ENCODE measurements at regions not wholly inside any gene's neighbourhood (a gene's known extent, or its start where the extent isn't known, plus 50 kb on each side); places are given as distances from the start of the nearest gene placed in this dataset.

DNA sequence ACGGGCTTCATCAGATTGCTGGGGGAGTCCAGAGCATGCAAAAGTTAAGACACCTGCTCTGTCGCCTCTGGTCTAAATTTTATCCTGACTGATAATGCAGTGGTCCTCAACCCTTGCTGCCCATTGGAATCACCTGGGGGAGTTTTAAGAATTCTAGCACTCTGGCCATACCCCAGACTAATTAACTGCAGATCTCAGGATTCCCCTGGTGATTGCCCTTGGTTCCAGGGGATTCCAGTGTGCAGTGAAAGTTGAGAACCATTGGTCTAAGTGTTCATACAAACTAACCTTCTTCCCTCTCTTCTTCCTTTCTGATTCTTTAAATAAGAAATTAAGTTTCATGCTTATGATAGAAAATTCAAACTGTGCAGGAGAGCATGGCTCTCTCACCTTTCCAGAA is 105.7 kb upstream of the MGAT5 start:
- Histone ChIP-seq H3K9me3 (ENCODE audit: insufficient read depth, low read depth, low read length) (no peaks in the 10 kb centered on the region), H3K27me3 (ENCODE audit: insufficient read depth, low read length) (no peaks in the 10 kb centered on the region), H3K27ac (ENCODE audit: low read length) (no peak overlapping the region)

DNA sequence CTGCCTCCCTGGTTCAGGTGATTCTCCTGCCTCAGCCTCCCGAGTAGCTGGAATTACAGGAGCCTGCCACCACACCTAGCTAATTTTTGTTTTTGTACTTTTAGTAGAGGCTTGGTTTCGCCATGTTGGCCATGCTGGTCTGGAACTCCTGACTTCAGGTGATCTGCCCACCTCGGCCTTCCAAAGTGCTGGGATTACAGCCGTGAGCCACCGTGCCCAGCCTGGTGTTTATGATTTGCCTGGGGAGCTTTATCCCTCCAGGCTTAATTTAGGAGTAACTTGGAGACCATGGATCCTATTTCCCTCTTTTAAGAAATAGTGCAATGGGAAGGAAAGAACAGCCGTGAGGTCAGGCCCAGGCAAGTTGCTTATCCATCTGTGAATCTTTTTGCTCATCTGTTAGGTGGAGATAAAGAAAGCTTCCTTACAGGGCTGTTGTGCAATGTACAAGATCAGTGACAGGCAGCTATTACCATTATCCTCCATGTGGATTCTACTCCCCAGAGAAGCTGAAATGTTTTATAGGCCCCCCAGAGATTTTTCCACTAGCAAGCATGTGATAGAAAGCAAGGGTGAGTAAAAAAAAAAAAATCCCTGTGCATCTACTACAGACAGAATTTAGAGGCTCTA is 104.9 kb upstream of the MGAT5 start:
- H3K9ac ChIP-seq (ENCODE audit: low read depth, low read length): no peak overlapping the region
- no peaks in the 10 kb centered on the region for H3K36me3 ChIP-seq (ENCODE audit: insufficient read depth, low read depth, low read length)
- peaks cover 19% of the 10 kb centered on the region for H3K4me1 ChIP-seq (ENCODE audit: insufficient read depth, low read length)
- no peak overlapping the region for H3K4me3 ChIP-seq (ENCODE audit: low read length)
- H3K27ac ChIP-seq (ENCODE audit: low read length): no peak overlapping the region
- no peaks in the 10 kb centered on the region for H3K27me3 ChIP-seq (ENCODE audit: insufficient read depth, low read length)
- no peaks in the 10 kb centered on the region for H3K9me3 ChIP-seq (ENCODE audit: insufficient read depth, low read depth, low read length)

More for the DNA sequence above, 105.7 kb upstream of the MGAT5 start:
- Histone ChIP-seq H3K4me1 (ENCODE audit: insufficient read depth, low read length) (peaks cover 24% of the 10 kb centered on the region), H3K4me3 (ENCODE audit: low read length) (no peak overlapping the region), H3K36me3 (ENCODE audit: insufficient read depth, low read depth, low read length) (no peaks in the 10 kb centered on the region), H3K9ac (ENCODE audit: low read depth, low read length) (no peak overlapping the region)

DNA sequence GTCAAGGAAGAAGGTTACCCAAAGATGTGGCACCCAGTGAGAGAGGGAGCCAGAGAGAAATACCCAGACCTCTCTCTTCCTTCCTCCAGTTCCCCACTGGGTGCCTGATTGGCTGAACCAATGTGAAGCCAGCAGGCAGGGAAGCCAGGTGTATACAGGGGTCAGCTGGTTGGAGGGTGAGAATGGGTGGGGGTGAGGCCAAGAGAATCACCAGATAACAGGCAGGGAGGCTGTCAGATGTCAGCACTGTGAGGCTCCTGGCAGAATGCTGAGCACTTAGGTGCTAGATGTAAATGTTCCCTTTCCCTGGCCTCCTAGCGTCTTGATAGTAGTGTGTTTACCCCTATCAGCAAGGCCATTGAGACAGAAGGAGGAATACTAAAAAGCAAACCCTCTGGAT is 104.0 kb upstream of the MGAT5 start:
- no peak overlapping the region for H3K4me3 ChIP-seq (ENCODE audit: low read length)
- no peak overlapping the region for H3K9ac ChIP-seq (ENCODE audit: low read depth, low read length)
- peaks cover 16% of the 10 kb centered on the region for H3K4me1 ChIP-seq (ENCODE audit: insufficient read depth, low read length)

DNA sequence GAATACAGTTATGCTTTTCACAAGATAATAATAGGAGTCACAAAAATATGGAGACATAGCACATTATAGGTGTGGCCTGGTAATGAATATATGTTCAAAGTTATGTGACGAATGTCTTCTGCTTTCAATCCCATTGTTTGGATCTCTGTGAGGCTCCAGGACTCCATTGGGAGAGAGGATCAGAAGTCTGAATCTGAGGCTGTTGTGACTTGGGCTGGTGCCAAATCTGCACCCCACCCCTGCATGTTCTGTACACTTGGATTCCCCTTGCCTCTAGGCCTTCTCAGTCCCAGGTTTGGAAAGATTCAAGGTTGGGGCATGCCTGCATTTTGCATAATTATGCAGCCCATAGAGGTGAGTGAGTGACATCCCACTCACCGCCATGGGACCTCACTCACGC is 103.1 kb upstream of the MGAT5 start:
- H3K9ac ChIP-seq (ENCODE audit: low read depth, low read length): no peak overlapping the region
- H3K27me3 ChIP-seq (ENCODE audit: insufficient read depth, low read length): no peaks in the 10 kb centered on the region
- H3K36me3 ChIP-seq (ENCODE audit: insufficient read depth, low read depth, low read length): no peaks in the 10 kb centered on the region
- peaks cover 16% of the 10 kb centered on the region for H3K4me1 ChIP-seq (ENCODE audit: insufficient read depth, low read length)
- H3K9me3 ChIP-seq (ENCODE audit: insufficient read depth, low read depth, low read length): no peaks in the 10 kb centered on the region
- no peak overlapping the region for H3K4me3 ChIP-seq (ENCODE audit: low read length)
- no peak overlapping the region for H3K27ac ChIP-seq (ENCODE audit: low read length)

More for the DNA sequence above, 104.0 kb upstream of the MGAT5 start:
- no peaks in the 10 kb centered on the region for H3K9me3 ChIP-seq (ENCODE audit: insufficient read depth, low read depth, low read length)
- no peak overlapping the region for H3K27ac ChIP-seq (ENCODE audit: low read length)
- no peaks in the 10 kb centered on the region for H3K36me3 ChIP-seq (ENCODE audit: insufficient read depth, low read depth, low read length)
- H3K27me3 ChIP-seq (ENCODE audit: insufficient read depth, low read length): no peaks in the 10 kb centered on the region

- H3K9me3 ChIP-seq (ENCODE audit: insufficient read depth, low read depth, low read length): no peaks in the 10 kb centered on the region
- H3K36me3 ChIP-seq (ENCODE audit: insufficient read depth, low read depth, low read length): no peaks in the 10 kb centered on the region
- no peak overlapping the region for H3K9ac ChIP-seq (ENCODE audit: low read depth, low read length)
- no peak overlapping the region for H3K4me3 ChIP-seq (ENCODE audit: low read length)
- peaks cover 6% of the 10 kb centered on the region for H3K4me1 ChIP-seq (ENCODE audit: insufficient read depth, low read length)
- H3K27me3 ChIP-seq (ENCODE audit: insufficient read depth, low read length): no peaks in the 10 kb centered on the region
- H3K27ac ChIP-seq (ENCODE audit: low read length): no peak overlapping the region
Observed at GRCh38 chr2:134152045-134153010, 101.5 kb upstream of the MGAT5 start.

- Histone ChIP-seq H3K4me1 (ENCODE audit: insufficient read depth, low read length) (peaks cover 2% of the 10 kb centered on the region; the same call in 1 of the 2 replicates), H3K9me3 (ENCODE audit: insufficient read depth, low read depth, low read length) (no peaks in the 10 kb centered on the region), H3K27me3 (ENCODE audit: insufficient read depth, low read length) (no peaks in the 10 kb centered on the region), H3K36me3 (ENCODE audit: insufficient read depth, low read depth, low read length) (no peaks in the 10 kb centered on the region), H3K4me3 (ENCODE audit: low read length) (no peak overlapping the region), H3K9ac (ENCODE audit: low read depth, low read length) (no peak overlapping the region), H3K27ac (ENCODE audit: low read length) (no peak overlapping the region)
Observed at GRCh38 chr2:134153294-134153880, 100.5 kb upstream of the MGAT5 start.

- no peaks in the 10 kb centered on the region for H3K9me3 ChIP-seq (ENCODE audit: insufficient read depth, low read depth, low read length)
- no peaks in the 10 kb centered on the region for H3K27me3 ChIP-seq (ENCODE audit: insufficient read depth, low read length)
- H3K4me1 ChIP-seq (ENCODE audit: insufficient read depth, low read length): peaks cover 6% of the 10 kb centered on the region; the same call in 1 of the 2 replicates
- no peak overlapping the region for H3K4me3 ChIP-seq (ENCODE audit: low read length)
- H3K9ac ChIP-seq (ENCODE audit: low read depth, low read length): no peak overlapping the region
- no peaks in the 10 kb centered on the region for H3K36me3 ChIP-seq (ENCODE audit: insufficient read depth, low read depth, low read length)
- H3K27ac ChIP-seq (ENCODE audit: low read length): no peak overlapping the region
Observed at GRCh38 chr2:134154246-134154645, 99.6 kb upstream of the MGAT5 start.

GRCh38 chr2:134155134-134155533 is 98.7 kb upstream of the MGAT5 start:
- Histone ChIP-seq H3K9ac (ENCODE audit: low read depth, low read length) (no peak overlapping the region), H3K4me3 (ENCODE audit: low read length) (no peak overlapping the region), H3K9me3 (ENCODE audit: insufficient read depth, low read depth, low read length) (no peaks in the 10 kb centered on the region), H3K27ac (ENCODE audit: low read length) (no peak overlapping the region), H3K4me1 (ENCODE audit: insufficient read depth, low read length) (peaks cover 11% of the 10 kb centered on the region; the same call in 1 of the 2 replicates), H3K36me3 (ENCODE audit: insufficient read depth, low read depth, low read length) (no peaks in the 10 kb centered on the region), H3K27me3 (ENCODE audit: insufficient read depth, low read length) (no peaks in the 10 kb centered on the region)

DNA sequence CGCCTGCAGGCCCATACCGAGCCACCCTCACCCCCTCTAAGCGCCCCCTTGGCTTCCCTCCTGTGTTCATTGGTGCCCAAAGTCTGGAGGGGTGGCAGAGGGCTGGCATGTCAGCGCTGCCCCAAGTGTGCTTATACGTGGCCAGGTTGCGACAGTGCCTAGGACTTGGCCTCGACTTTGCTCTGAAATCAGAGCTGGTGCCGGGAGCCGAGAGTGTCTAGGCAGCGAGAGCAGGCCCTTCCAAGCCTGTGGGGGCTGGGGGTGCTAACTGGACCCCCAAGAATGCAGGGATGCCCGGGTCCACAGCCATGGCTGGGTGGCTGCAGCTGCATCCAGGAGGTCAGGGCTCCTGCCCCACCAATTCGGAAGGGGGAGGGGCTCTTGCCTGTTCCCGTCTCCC is 95.6 kb upstream of the MGAT5 start:
- H3K9ac ChIP-seq (ENCODE audit: low read depth, low read length): no peak overlapping the region
- H3K4me1 ChIP-seq (ENCODE audit: insufficient read depth, low read length): peaks cover 22% of the 10 kb centered on the region; the same call in 1 of the 2 replicates
- H3K9me3 ChIP-seq (ENCODE audit: insufficient read depth, low read depth, low read length): no peaks in the 10 kb centered on the region
- H3K36me3 ChIP-seq (ENCODE audit: insufficient read depth, low read depth, low read length): no peaks in the 10 kb centered on the region
- no peak overlapping the region for H3K4me3 ChIP-seq (ENCODE audit: low read length)
- no peak overlapping the region for H3K27ac ChIP-seq (ENCODE audit: low read length)
- H3K27me3 ChIP-seq (ENCODE audit: insufficient read depth, low read length): no peaks in the 10 kb centered on the region

GRCh38 chr2:134161170-134161547 is 92.7 kb upstream of the MGAT5 start:
- Histone ChIP-seq H3K27ac (ENCODE audit: low read length) (no peak overlapping the region), H3K36me3 (ENCODE audit: insufficient read depth, low read depth, low read length) (no peaks in the 10 kb centered on the region), H3K4me3 (ENCODE audit: low read length) (no peak overlapping the region), H3K27me3 (ENCODE audit: insufficient read depth, low read length) (no peaks in the 10 kb centered on the region), H3K9me3 (ENCODE audit: insufficient read depth, low read depth, low read length) (no peaks in the 10 kb centered on the region), H3K4me1 (ENCODE audit: insufficient read depth, low read length) (peaks cover 20% of the 10 kb centered on the region; the same call in 1 of the 2 replicates), H3K9ac (ENCODE audit: low read depth, low read length) (no peak overlapping the region)

- H3K27ac ChIP-seq (ENCODE audit: low read length): no peak overlapping the region
- no peak overlapping the region for H3K9ac ChIP-seq (ENCODE audit: low read depth, low read length)
- no peaks in the 10 kb centered on the region for H3K27me3 ChIP-seq (ENCODE audit: insufficient read depth, low read length)
- no peaks in the 10 kb centered on the region for H3K36me3 ChIP-seq (ENCODE audit: insufficient read depth, low read depth, low read length)
- no peaks in the 10 kb centered on the region for H3K9me3 ChIP-seq (ENCODE audit: insufficient read depth, low read depth, low read length)
- no peak overlapping the region for H3K4me3 ChIP-seq (ENCODE audit: low read length)
- H3K4me1 ChIP-seq (ENCODE audit: insufficient read depth, low read length): peaks cover 20% of the 10 kb centered on the region; the same call in 1 of the 2 replicates
Observed at GRCh38 chr2:134163336-134163735, 90.5 kb upstream of the MGAT5 start.
